ENCODE measurements at regions not wholly inside any gene's neighbourhood (a gene's known extent, or its start where the extent isn't known, plus 50 kb on each side); places are given as distances from the start of the nearest gene placed in this dataset.

GRCh38 chr1:65526049-65526556 is 105.6 kb downstream of the LEPR start:
- no peak for TF ChIP-seq POLR2A (IDR thresholded peaks at IDR 0.05)
- no peak for TF ChIP-seq CTCF (IDR thresholded peaks at IDR 0.05)

Measured in heart left ventricle (tissue), 13 donors.